ENCODE measurements at regions not wholly inside any gene's neighbourhood (a gene's known extent, or its start where the extent isn't known, plus 50 kb on each side); places are given as distances from the start of the nearest gene placed in this dataset.
A peak's percentile ranks its signal among the peaks of the same experiment; 100 is the strongest.
"Not testable (repeated sequence)": the region's sequence is repeated elsewhere in the genome, so short reads cannot be mapped to it uniquely, and the experiment has no call there.

DNA sequence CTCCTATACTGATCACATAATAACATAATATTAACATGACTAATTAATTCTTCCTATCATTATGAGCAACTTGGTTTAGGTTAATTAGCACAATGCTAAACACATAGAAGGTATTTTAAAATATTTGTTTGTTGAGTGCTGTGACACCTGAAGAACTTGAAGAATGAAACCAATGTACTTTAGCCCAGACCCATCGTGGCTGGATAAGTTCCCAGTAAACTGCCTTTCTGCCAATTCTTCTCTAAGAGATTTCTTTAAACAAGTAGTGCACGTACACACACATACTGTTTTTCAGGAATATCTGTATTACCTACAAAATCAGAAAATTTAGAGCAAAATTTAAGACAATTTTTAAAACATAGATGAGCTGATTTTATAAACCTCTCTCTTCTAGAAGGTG is 207.4 kb upstream of the SSTR1 start:
- DNase-seq: no peak

DNA sequence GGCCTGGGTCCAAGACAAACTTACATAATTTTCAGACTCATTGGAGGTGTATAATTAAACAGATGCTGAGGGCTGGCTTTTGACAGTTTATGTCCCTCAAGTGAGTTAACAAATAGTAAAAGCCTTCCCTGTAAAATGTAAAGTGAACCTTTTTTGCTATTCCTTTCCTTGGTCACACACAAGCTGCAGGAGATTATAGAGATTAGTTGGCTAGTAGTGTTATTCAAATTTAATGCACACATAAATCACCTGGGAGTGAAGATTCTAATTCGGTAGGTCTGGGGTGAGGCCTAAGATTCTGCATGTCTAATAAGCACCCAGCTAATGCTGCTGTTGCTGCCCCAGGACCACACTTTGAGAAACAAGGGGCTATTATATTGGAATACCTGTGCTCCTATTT is 206.2 kb upstream of the SSTR1 start:
- DNase-seq: no peak

DNA sequence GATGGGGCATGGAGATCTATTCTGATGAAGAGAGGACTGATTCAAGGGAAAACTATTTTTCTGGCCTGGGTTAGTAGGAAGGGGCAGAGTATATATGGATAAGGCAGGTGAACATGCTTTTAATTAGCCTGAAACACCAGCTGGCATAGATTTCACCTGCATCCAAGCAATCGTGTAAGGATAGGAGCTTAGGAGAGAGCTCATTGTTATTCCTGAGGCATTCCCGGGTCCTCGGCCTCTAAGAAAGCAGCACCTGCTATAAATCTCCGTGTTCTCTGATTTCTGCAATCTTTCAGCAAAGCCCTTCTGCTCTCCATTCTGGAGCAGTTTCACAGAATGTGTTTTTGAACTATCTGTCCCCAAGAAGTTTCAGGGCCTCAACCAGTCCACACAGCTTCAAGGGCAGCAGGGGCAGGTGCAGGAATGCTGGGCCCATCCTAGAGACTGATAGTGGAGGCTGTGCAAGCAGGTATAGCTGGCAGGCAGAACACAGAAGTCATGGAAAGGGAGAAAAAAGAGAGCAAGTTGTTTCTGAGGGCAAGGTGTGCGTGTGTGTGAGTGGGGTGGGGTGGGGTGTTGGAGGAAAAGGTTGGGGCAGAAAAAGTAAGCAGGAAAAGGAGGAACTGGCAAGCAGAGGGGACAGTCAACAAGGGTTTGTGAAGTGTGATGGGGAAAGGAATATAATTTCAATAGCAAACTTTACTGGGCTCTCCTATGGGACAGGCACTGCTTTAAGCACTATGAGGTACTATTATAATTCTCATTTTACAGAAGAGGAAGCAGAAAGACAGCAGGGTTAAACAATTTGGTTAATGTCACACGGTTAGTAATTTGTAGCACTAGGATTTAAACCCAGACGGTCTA is 203.7 kb upstream of the SSTR1 start:
- no peak for DNase-seq

DNA sequence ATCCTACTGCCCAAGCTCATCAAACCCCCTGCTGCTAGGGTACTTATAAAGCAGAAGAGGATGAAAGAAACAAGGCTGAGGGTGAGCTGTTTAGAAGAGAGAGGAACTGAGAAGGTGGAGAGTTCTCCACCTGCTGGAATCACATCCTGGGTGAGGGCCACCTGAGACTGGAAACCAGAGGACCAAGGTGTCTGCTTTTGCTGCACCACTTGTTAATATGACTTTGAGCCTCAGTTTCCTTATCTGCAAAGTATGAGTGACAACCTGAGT is 203.2 kb upstream of the SSTR1 start:
- DNase-seq: no peak

GRCh38 chr14:38011156-38011555 is 196.5 kb upstream of the SSTR1 start:
- DNase-seq: not testable (repeated sequence)

GRCh38 chr14:38012056-38012455 is 195.6 kb upstream of the SSTR1 start:
- no peak for DNase-seq

DNA sequence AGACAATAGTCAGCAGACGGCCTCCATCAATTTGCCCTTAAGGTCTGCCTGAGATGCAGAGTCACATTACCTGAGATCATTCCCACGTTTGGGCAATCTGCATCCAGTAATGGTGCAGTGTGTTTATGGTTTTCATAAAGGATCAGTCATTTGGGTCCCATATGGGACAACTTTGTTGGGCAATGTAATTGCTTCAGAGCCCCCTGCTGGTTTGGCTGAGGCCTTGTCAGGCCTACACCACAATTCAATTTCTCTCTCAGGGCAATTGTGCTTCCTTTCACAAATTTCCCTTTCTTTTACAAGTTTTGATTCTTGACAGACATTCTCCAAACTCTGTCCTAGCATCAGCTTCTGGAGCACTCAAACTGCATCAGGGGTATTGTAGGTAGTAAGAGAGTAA is 191.2 kb upstream of the SSTR1 start:
- DNase-seq: no peak

DNA sequence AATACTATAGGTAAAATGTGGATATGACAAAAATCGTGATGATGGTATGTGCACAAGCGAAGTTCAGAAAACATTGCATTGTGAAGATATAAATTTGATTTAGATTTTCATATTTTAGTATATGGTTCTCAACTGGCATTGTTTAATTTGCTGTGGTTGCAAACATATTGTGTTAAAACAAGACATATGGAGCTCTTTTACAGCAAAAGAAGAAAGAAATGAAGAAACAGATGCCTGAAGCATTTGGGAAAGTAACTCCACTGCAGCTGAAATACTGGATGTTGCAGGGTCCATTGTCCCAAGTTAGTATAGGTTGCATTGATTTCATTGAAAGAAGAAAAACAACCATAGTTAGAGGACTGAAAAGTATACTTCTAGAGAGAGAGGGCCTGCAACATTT is 185.8 kb upstream of the SSTR1 start:
- no peak for DNase-seq

DNA sequence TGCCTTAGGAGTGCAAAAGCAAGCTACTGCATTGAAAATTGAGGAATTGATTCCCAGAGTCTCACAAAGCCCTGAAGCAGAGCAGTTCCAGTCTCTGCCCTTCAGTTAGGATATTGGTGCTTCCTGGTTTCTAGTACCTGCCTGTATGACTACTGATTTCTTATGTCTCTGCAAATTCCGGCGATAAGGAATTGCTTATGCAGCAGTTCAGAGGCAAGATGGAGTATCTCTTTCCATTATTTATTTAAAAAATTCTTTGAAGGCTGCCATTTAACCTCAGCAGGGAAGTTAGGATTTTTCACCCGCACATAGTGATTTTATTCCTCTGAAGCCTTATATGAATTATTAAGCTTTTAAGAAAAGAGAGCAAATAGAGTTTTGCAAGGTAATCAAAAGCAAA is 184.9 kb upstream of the SSTR1 start:
- DNase-seq: no peak

GRCh38 chr14:38038171-38038570 is 169.5 kb upstream of the SSTR1 start:
- DNase-seq: no peak

DNA sequence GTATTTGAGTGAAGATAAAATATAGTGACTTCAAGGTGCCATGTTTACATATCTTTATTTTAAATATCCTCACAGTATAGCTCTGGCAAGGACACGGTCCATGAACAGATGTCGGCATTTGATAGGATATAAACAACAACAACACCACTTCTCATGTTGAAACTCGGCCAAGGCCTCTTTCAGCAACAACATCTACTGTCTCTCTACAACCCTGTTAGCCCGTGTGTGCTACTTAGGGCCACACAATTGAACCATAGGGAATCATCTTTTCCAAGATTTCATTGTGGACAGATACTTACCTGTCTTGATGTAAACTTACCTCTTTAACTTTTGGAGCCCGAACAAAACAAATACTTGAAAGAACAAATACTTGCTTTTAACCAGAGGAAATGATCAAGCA is 168.7 kb upstream of the SSTR1 start:
- DNase-seq: no peak

GRCh38 chr14:38039496-38039895 is 168.2 kb upstream of the SSTR1 start:
- DNase-seq: no peak

GRCh38 chr14:38040411-38040810 is 167.3 kb upstream of the SSTR1 start:
- no peak for DNase-seq

- DNase-seq: no peak
Measured at GRCh38 chr14:38042322-38042721, 165.4 kb upstream of the SSTR1 start.

DNA sequence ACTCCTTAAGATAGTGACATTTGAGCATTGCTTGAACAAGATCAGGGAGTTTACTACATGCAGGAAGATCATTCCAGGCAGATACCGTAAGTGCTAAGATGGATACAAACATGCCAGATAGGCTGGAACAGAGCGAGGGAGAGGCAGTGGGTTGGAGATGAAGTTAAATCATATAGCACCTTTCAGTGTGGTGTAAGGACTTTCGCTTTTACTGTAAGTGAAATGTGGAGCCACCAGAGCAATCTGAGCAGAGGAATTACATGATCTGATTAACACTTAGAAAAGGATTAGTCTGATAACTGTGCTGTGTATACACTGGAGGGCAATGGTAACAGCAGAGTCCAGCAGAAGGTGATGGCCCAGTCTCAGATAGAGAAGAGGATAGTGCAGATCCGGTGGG is 163.0 kb upstream of the SSTR1 start:
- DNase-seq: no peak

DNA sequence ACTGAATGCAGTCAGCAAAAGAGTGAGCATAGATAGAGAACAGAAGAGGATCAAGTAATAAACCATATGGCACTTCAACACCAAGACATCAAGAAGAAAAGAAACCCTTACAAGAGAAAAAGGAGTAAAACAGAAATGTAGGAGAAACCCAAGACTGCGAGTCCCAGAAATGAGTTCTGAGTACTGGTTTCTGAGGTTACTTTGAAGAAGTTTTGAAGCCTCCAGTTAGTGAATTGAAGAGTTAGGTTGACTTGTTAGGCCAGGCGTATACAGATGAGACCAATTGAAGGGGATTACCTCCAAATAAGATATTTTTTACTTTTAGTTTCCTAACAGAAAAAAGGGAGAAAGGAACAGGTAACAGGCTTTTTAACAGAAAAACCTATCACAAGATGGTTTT is 162.2 kb upstream of the SSTR1 start:
- no peak for DNase-seq

- no peak for DNase-seq
Measured at GRCh38 chr14:38046160-38046559, 161.5 kb upstream of the SSTR1 start.

- no peak for DNase-seq
Measured at GRCh38 chr14:38047195-38047902, 160.4 kb upstream of the SSTR1 start.

DNA sequence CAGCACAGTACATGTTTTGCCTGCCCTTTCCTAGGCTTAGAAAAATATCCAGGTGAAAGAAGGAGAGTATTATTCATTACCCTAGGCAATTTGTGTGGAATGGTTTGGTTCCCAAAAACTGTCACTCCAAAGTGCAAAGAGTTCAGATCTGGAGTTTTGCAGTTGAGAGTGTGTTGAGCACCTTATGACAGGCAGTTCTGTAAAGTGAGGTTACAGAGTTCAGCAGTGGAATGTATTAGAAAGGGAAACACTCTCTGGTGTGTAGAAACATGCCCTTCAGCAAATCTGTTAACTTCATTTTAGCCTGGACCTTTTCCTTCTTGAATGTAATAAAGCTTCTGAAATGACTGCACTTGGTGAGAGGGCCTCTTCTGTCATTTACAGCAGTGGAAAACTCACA is 154.0 kb upstream of the SSTR1 start:
- no peak for DNase-seq

GRCh38 chr14:38056270-38056669 is 151.4 kb upstream of the SSTR1 start:
- no peak for DNase-seq

DNA sequence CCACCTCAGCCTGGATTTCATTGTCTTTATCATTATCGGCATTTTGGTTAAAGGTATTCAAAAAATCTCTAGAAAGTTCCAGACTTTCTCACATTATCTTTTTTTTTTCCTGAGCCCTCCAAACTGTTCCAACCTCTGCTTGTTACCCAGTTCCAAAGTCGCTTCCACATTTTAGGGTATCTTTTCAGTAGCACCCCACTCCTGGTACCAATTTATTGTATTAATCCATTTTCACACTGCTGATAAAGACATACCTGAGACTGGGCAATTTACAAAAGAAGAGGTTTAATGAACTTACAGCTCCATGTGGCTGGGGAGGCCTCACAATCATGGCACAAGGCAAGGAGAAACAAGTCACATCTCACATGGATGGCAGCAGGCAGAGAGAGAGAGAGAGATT is 145.5 kb upstream of the SSTR1 start:
- DNase-seq: not testable (repeated sequence)

DNA sequence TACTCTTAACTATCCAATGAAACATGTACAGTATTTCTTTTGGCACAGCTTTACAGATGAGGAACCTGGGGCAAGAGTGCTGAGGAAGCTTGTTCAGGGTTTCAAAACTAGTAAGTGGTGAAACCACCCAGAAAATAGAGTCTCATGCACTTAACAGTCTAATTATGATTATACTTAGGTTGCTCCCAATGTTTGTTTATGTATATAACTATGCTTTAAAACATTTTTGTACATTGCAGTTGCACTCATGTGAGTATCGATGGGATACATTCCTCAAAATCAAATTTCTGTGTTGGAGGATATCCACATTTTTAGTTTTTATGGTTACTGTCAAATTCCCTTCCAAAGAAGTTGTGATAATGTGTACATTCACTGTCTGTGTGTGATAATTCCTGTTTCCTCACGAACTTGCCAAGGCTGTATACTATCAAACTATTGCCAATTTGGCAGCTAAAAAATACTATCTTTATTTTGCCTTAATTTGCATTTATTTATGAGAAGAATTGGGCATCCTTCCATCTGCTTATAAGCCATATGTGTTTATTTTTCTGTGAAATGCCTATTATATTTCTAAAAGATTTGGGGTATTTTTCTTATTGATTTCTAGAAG is 143.9 kb upstream of the SSTR1 start:
- no peak for DNase-seq

DNA sequence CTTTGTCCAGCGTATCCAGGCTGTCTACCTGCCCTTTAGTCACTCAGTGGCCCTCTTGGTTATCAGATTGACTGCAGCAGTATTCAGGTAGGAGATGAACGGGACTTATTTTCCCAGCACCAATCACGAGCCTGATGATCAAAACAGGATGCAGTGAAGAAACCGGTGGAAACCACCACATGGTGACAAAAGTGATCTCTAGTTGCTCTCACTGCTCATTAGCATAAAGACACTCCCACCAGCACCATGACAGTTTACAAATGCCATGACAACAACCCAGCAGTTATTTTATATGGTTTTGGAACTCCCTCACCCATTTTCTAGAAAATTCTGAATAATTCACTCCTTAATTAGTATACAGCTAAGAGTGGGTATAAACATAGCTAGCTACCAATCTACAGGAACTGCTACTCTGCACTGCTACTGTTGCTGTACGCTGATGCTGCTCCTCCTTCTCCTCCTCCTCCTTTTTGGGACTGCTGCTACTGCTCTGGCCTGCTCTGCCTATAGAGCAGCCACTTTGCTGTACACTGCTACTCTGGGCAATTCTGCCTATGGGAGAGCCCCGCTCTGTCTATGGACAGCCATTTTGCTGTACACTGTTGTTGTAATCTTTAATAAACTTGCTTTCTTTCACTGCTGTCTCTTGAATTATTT is 142.5 kb upstream of the SSTR1 start:
- DNase-seq: peak; percentile 26 to 45 (median 33)

- no peak for DNase-seq
Measured at GRCh38 chr14:38070061-38070588, 137.6 kb upstream of the SSTR1 start.

Measured in suppressor macrophage treated with lipopolysaccharide for 1 hour (primary cell).